ENCODE measurements at regions not wholly inside any gene's neighbourhood (a gene's known extent, or its start where the extent isn't known, plus 50 kb on each side); places are given as distances from the start of the nearest gene placed in this dataset.

- no TSS peak for BruUV-seq (replicated peaks)
- no peaks in the 10 kb centered on the region for H3K9me3 ChIP-seq
- Mint-ChIP-seq H3K27ac (ENCODE audit: unreplicated experiment) (no peak overlapping the region), H3K4me1 (ENCODE audit: low read depth, unreplicated experiment) (no peaks in the 10 kb centered on the region), H3K27me3 (ENCODE audit: insufficient read depth, unreplicated experiment) (no peaks in the 10 kb centered on the region), H3K4me3 (ENCODE audit: unreplicated experiment) (no peak overlapping the region), H3K36me3 (ENCODE audit: insufficient read depth, unreplicated experiment) (no peaks in the 10 kb centered on the region), H3K9me3 (ENCODE audit: unreplicated experiment) (no peaks in the 10 kb centered on the region)
- intact Hi-C loops (cut with micrococcal nuclease; ENCODE audit: unreplicated experiment) = no loop called here
- no peaks in the 10 kb centered on the region for H3K27me3 ChIP-seq (replicated peaks; ENCODE audit: control insufficient read depth, insufficient read depth, low read length)
- H3K4me1 ChIP-seq = no peaks in the 10 kb centered on the region
- DNase-seq = no peak
- CTCF ChIA-PET = no interaction called here
- H3K4me3 ChIP-seq (ENCODE audit: low read depth, low read length) = no peak overlapping the region
- no peak for TF ChIP-seq CTCF (IDR thresholded peaks at IDR 0.05; ENCODE audit: insufficient read depth in 1 of 2, low read depth in 1 of 2, low read length in 1 of 2, severe bottlenecking in 1 of 2, unreplicated experiment in 1 of 2)
- no peaks in the 10 kb centered on the region for H3K36me3 ChIP-seq (ENCODE audit: control insufficient read depth, insufficient read depth, low read length)
- POLR2A ChIA-PET = no interaction called here
Observed at GRCh38 chr10:31140716-31141115, 109.1 kb upstream of the ZNF438 start.

GRCh38 chr10:31142026-31142425, 110.4 kb upstream of the ZNF438 start:
- Mint-ChIP-seq H3K27ac (ENCODE audit: unreplicated experiment) (no peak overlapping the region), H3K4me3 (ENCODE audit: unreplicated experiment) (no peak overlapping the region), H3K9me3 (ENCODE audit: unreplicated experiment) (no peaks in the 10 kb centered on the region), H3K36me3 (ENCODE audit: insufficient read depth, unreplicated experiment) (no peaks in the 10 kb centered on the region), H3K4me1 (ENCODE audit: low read depth, unreplicated experiment) (no peaks in the 10 kb centered on the region), H3K27me3 (ENCODE audit: insufficient read depth, unreplicated experiment) (peaks cover 2% of the 10 kb centered on the region)
- intact Hi-C loops (cut with micrococcal nuclease; ENCODE audit: unreplicated experiment) = no loop called here
- ChIA-PET POLR2A (no interaction called here), CTCF (no interaction called here)
- no peak overlapping the region for H3K4me3 ChIP-seq (ENCODE audit: low read depth, low read length)
- no peaks in the 10 kb centered on the region for H3K9me3 ChIP-seq
- H3K4me1 ChIP-seq = no peaks in the 10 kb centered on the region
- TF ChIP-seq CTCF (IDR thresholded peaks at IDR 0.05; ENCODE audit: insufficient read depth in 1 of 2, low read depth in 1 of 2, low read length in 1 of 2, severe bottlenecking in 1 of 2, unreplicated experiment in 1 of 2) = no peak
- no TSS peak for BruUV-seq (replicated peaks)
- no peaks in the 10 kb centered on the region for H3K36me3 ChIP-seq (ENCODE audit: control insufficient read depth, insufficient read depth, low read length)
- no peak for DNase-seq
- no peaks in the 10 kb centered on the region for H3K27me3 ChIP-seq (replicated peaks; ENCODE audit: control insufficient read depth, insufficient read depth, low read length)

- intact Hi-C loops (cut with micrococcal nuclease; ENCODE audit: unreplicated experiment) = no loop called here
- Histone ChIP-seq H3K27me3 (replicated peaks; ENCODE audit: control insufficient read depth, insufficient read depth, low read length) (no peaks in the 10 kb centered on the region), H3K4me3 (ENCODE audit: low read depth, low read length) (no peak overlapping the region), H3K9me3 (0 out of 2 replicates have a peak, but pooled peaks cover 2% of the 10 kb centered on the region), H3K4me1 (no peaks in the 10 kb centered on the region), H3K36me3 (ENCODE audit: control insufficient read depth, insufficient read depth, low read length) (no peaks in the 10 kb centered on the region)
- H3K36me3 Mint-ChIP-seq (ENCODE audit: insufficient read depth, unreplicated experiment) = no peaks in the 10 kb centered on the region
- no TSS peak for BruUV-seq (replicated peaks)
- POLR2A ChIA-PET = no interaction called here
- no peaks in the 10 kb centered on the region for H3K9me3 Mint-ChIP-seq (ENCODE audit: unreplicated experiment)
- no peak for DNase-seq
- no peak overlapping the region for H3K4me3 Mint-ChIP-seq (ENCODE audit: unreplicated experiment)
- no peak overlapping the region for H3K27ac Mint-ChIP-seq (ENCODE audit: unreplicated experiment)
- TF ChIP-seq CTCF (IDR thresholded peaks at IDR 0.05; ENCODE audit: insufficient read depth in 1 of 2, low read depth in 1 of 2, low read length in 1 of 2, severe bottlenecking in 1 of 2, unreplicated experiment in 1 of 2) = no peak
- CTCF ChIA-PET = no interaction called here
- H3K27me3 Mint-ChIP-seq (ENCODE audit: insufficient read depth, unreplicated experiment) = peaks cover 2% of the 10 kb centered on the region
- H3K4me1 Mint-ChIP-seq (ENCODE audit: low read depth, unreplicated experiment) = no peaks in the 10 kb centered on the region
Observed at GRCh38 chr10:31143331-31143935, 111.8 kb upstream of the ZNF438 start.
